B cell (primary cell): ENCODE measurements at regions not wholly inside any gene's neighbourhood (a gene's known extent, or its start where the extent isn't known, plus 50 kb on each side); places are given as distances from the start of the nearest gene placed in this dataset.

Source experiments
- ATAC-seq: fragments of 200-7000 bp; cut with Tn5 transposase; one replicate; pipeline ENCODE4 v1.10.0; 2021; ENCODE audit warnings: low read depth, mild to moderate bottlenecking, moderate number of reproducible peaks, moderate library complexity
- CTCF ChIA-PET: fragments of 350-600 bp; sonication (Branson Sonifier 250); formaldehyde crosslinking; loops from one replicate; lab custom pipeline; 2021; ENCODE audit warnings: antibody characterized with exemption, inconsistent platforms; lab: Charles Lee
- POLR2A ChIA-PET: fragments of 350-600 bp; sonication (Branson Sonifier 250); formaldehyde crosslinking; loops from one replicate; lab custom pipeline; 2021; ENCODE audit warnings: antibody characterized with exemption; lab: Charles Lee
- DNase-seq: peaks from one replicate; pipeline ENCODE4 v3.0.0; 2013
- H2AFZ ChIP-seq: 2 replicates; pipeline ENCODE4 v1.6.1; 2012; ENCODE audit warnings: mild to moderate bottlenecking, low read depth, low read length; ENCODE audit not compliant: insufficient read depth, poor library complexity, severe bottlenecking
- H3K27ac ChIP-seq, 2 donors: 1 replicate in 1 of 2; 2 replicates in 1 of 2; pipeline ENCODE4 v1.5.1; 2012 to 2013; ENCODE audit warnings: low read length in 2 of 2, mild to moderate bottlenecking in 2 of 2, moderate library complexity in 1 of 2
- H3K27me3 ChIP-seq, 4 experiments: fragments of 200-600 bp in 1 of 4; sonication (generic) in 1 of 4; replicated peaks in 1 of 4; 1 replicate in 2 of 4; 2 replicates in 2 of 4; pipeline versions ENCODE4 v1.6.1 to v1.7.0; 2013 to 2016; ENCODE audit warnings: low read length in 3 of 4, mild to moderate bottlenecking in 2 of 4, mixed read lengths in 1 of 4, moderate library complexity in 1 of 4; ENCODE audit not compliant: insufficient read depth in 4 of 4, control insufficient read depth in 3 of 4; ENCODE audit errors: control extremely low read depth in 1 of 4
- H3K36me3 ChIP-seq, 2 experiments: replicated peaks in 1 of 2; 1 replicate in 1 of 2; 2 replicates in 1 of 2; pipeline versions ENCODE4 v1.6.1 to v1.7.1; 2013; ENCODE audit warnings: low read length in 1 of 2; ENCODE audit not compliant: insufficient read depth in 2 of 2, control insufficient read depth in 1 of 2; ENCODE audit errors: control extremely low read depth in 1 of 2, extremely low read depth in 1 of 2
- H3K4me1 ChIP-seq, 2 donors: fragments of 200-600 bp in 1 of 2; sonication (generic) in 1 of 2; 1 replicate in 1 of 2; 2 replicates in 1 of 2; pipeline versions ENCODE4 v1.5.1 to v1.6.1; 2013 to 2017; ENCODE audit warnings: low read length in 2 of 2; ENCODE audit not compliant: control insufficient read depth in 2 of 2, insufficient read depth in 2 of 2
- H3K4me2 ChIP-seq: replicated peaks from 2 replicates; pipeline ENCODE3; 2012; ENCODE audit warnings: mild to moderate bottlenecking, low read depth, low read length; ENCODE audit not compliant: poor library complexity, severe bottlenecking
- H3K4me3 ChIP-seq, 5 experiments: fragments of 200-600 bp in 1 of 5; sonication (generic) in 1 of 5; 1 replicate in 3 of 5; 2 replicates in 2 of 5; pipeline versions ENCODE4 v1.5.1 to v1.7.0; 2011 to 2016; ENCODE audit warnings: low read length in 4 of 5, mild to moderate bottlenecking in 4 of 5, low read depth in 2 of 5, control low read depth in 1 of 5, moderate library complexity in 1 of 5; ENCODE audit not compliant: insufficient read depth in 1 of 5; ENCODE audit errors: control extremely low read depth in 1 of 5, extremely low read depth in 1 of 5
- H3K79me2 ChIP-seq: fragments of 200-600 bp; sonication (generic); one replicate; pipeline ENCODE4 v1.6.0; 2016; ENCODE audit warnings: low read length; ENCODE audit not compliant: control insufficient read depth, insufficient read depth
- H3K9ac ChIP-seq: fragments of 200-600 bp; sonication (generic); 2 replicates; pipeline ENCODE4 v1.6.1; 2017; ENCODE audit warnings: mild to moderate bottlenecking, low read length, moderate library complexity
- H3K9me3 ChIP-seq, 3 donors: one replicate each; pipeline versions ENCODE4 v1.6.1 to v1.7.1; 2013; ENCODE audit warnings: low read length in 2 of 3; ENCODE audit not compliant: control insufficient read depth in 2 of 3, insufficient read depth in 1 of 3; ENCODE audit errors: control extremely low read depth in 1 of 3
- H4K20me1 ChIP-seq: 2 replicates; pipeline ENCODE4 v1.6.0; 2012; ENCODE audit warnings: mild to moderate bottlenecking, low read length; ENCODE audit not compliant: insufficient read depth, control insufficient read depth, poor library complexity, severe bottlenecking
- H3K27ac Mint-ChIP-seq: one replicate; pipeline ENCODE4 v1.8.0; 2021; ENCODE audit warnings: mixed read lengths
- H3K27me3 Mint-ChIP-seq: one replicate; pipeline ENCODE4 v1.8.0; 2021; ENCODE audit warnings: mixed read lengths
- H3K4me1 Mint-ChIP-seq: one replicate; pipeline ENCODE4 v1.8.0; 2021; ENCODE audit warnings: mixed read lengths
- H3K4me3 Mint-ChIP-seq: one replicate; pipeline ENCODE4 v1.8.0; 2021; ENCODE audit warnings: mixed read lengths
- H3K9me3 Mint-ChIP-seq: one replicate; pipeline ENCODE4 v1.8.0; 2022; ENCODE audit warnings: mixed read lengths; ENCODE audit not compliant: insufficient read depth
- EZH2 ChIP-seq: IDR thresholded peaks from 2 replicates; pipeline ENCODE4 v1.6.1; 2012; ENCODE audit warnings: borderline replicate concordance, low read depth, mild to moderate bottlenecking, moderate library complexity, low read length; ENCODE audit not compliant: insufficient read depth, poor library complexity, severe bottlenecking
- WGBS: methylation state at CpG from one replicate; pipeline ENCODE4 v1.1.5; 2013; ENCODE audit warnings: missing lambda C conversion rate; ENCODE audit not compliant: insufficient coverage; 5-methylcytosine and 5-hydroxymethylcytosine counted together
- intact Hi-C: fragments of 100-400 bp; cut with micrococcal nuclease; formaldehyde crosslinking; loops from one replicate; pipeline ENCODE4 v1.10.0; 2022
- TF ChIP-seq, protein P1 (sequence below): fragments of 200-600 bp; IDR thresholded peaks from one replicate; pipeline ENCODE4 v1.8.0; 2022; ENCODE audit warnings: antibody characterized with exemption, mild to moderate bottlenecking

DNA sequence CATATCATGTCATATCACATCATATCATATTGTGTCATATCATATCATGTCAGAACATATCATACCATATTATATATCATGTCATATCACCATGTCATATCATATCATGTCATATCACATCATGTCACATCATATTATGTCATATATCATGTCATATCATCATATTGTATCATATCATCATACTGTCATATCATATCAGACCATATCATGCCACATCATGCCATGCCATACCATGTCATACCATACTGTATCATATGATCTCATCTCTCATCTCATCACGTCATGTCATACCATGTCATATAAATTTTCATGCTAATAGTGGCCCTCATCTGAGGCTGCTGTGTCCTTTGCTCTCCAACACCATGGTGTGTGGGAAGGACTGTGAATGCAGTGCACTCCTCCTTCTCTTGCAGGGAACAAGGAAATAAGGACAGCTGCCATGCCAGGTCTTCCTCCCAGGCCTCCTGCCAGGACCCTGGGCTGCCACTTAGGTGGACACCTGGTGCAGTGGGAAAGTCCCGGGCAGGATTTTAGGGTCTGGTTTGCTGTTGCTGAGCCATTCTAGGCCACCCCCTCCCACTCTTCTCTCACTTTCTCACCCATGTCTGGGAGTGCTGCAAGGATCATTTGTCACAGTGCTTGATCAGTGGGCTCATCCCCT lies 72.4 kb upstream of the TRPM1 start:
- 100% methylated on average over 1 of the region's 2 CpGs for WGBS
- Histone ChIP-seq H3K4me3 (no peak overlapping the region), H3K79me2 (no peaks in the 10 kb centered on the region), H3K27me3 (no peaks in the 10 kb centered on the region), H3K9me3 (no peaks in the 10 kb centered on the region), H3K36me3 (no peaks in the 10 kb centered on the region), H3K4me1 (peaks cover 3 to 6% of the 10 kb centered on the region in 2 donors), H3K9ac (no peak overlapping the region), H4K20me1 (no peaks in the 10 kb centered on the region), H2AFZ (no peak overlapping the region), H3K4me2 (no peak overlapping the region), H3K27ac (no peak overlapping the region)
- ATAC-seq = no peak
- H3K27ac Mint-ChIP-seq = no peak overlapping the region
- ChIA-PET POLR2A (no interaction called here), CTCF (no interaction called here)
- no peaks in the 10 kb centered on the region for H3K9me3 Mint-ChIP-seq
- intact Hi-C loops = no loop called here
- no peaks in the 10 kb centered on the region for H3K27me3 Mint-ChIP-seq
- TF ChIP-seq, protein P1, sequence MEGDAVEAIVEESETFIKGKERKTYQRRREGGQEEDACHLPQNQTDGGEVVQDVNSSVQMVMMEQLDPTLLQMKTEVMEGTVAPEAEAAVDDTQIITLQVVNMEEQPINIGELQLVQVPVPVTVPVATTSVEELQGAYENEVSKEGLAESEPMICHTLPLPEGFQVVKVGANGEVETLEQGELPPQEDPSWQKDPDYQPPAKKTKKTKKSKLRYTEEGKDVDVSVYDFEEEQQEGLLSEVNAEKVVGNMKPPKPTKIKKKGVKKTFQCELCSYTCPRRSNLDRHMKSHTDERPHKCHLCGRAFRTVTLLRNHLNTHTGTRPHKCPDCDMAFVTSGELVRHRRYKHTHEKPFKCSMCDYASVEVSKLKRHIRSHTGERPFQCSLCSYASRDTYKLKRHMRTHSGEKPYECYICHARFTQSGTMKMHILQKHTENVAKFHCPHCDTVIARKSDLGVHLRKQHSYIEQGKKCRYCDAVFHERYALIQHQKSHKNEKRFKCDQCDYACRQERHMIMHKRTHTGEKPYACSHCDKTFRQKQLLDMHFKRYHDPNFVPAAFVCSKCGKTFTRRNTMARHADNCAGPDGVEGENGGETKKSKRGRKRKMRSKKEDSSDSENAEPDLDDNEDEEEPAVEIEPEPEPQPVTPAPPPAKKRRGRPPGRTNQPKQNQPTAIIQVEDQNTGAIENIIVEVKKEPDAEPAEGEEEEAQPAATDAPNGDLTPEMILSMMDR = no peak
- TF ChIP-seq EZH2 = no peak
- peaks cover 2% of the 10 kb centered on the region for H3K4me1 Mint-ChIP-seq
- no peak overlapping the region for H3K4me3 Mint-ChIP-seq
- DNase-seq = no peak

DNA sequence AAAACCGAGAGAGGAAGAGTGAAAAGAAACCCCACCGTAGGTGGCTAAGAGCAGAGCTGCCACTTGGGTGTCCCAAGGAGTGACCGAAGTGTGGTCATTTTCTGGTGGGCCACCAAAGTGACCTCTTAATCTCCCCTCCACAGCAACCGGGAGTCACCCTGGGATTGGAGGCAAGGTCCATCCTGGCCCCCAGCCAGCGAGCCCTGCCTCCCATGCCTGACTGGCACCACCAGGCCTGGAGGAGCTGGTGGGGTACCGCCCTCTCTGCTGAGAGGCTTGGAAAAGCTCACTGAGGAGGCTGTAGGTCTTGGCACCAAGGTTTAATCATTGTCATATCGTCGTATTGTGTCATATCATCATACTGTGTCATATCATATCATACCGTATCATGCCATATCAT lies 74.0 kb upstream of the TRPM1 start:
- Histone ChIP-seq H3K27me3 (no peaks in the 10 kb centered on the region), H3K4me2 (no peak overlapping the region), H3K36me3 (no peaks in the 10 kb centered on the region), H3K4me3 (no peak overlapping the region), H3K4me1 (peaks cover 3 to 6% of the 10 kb centered on the region in 2 donors), H3K9ac (no peak overlapping the region), H2AFZ (no peak overlapping the region), H3K9me3 (peaks cover 0 to 10% (median 2%) of the 10 kb centered on the region in 3 donors), H3K27ac (no peak overlapping the region), H4K20me1 (no peaks in the 10 kb centered on the region), H3K79me2 (no peaks in the 10 kb centered on the region)
- Mint-ChIP-seq H3K27ac (no peak overlapping the region), H3K4me3 (no peak overlapping the region), H3K27me3 (peaks cover 5% of the 10 kb centered on the region), H3K9me3 (no peaks in the 10 kb centered on the region), H3K4me1 (peaks cover 2% of the 10 kb centered on the region)
- no peak for TF ChIP-seq EZH2
- TF ChIP-seq, protein P1 = no peak
- intact Hi-C loops = no loop called here
- 89% methylated on average over 6 of the region's 9 CpGs for WGBS
- CTCF ChIA-PET = no interaction called here
- POLR2A ChIA-PET = no interaction called here
- ATAC-seq (no peak), DNase-seq (no peak)
